H1 (cell line): ENCODE measurements at regions not wholly inside any gene's neighbourhood (a gene's known extent, or its start where the extent isn't known, plus 50 kb on each side); places are given as distances from the start of the nearest gene placed in this dataset.

Source experiments
- BCL11A ChIP-seq, 2 experiments: IDR thresholded peaks; one replicate each; pipeline ENCODE4 v1.6.1; 2011; ENCODE audit warnings: low read depth in 2 of 2, low read length in 2 of 2, mild to moderate bottlenecking in 2 of 2
- E2F6 ChIP-seq: IDR thresholded peaks from 2 replicates; pipeline ENCODE4 v1.6.1; 2012; ENCODE audit warnings: inconsistent platforms
- KDM5A ChIP-seq: fragments of 200-600 bp; IDR thresholded peaks from 2 replicates; pipeline ENCODE4 v1.7.1; 2012; ENCODE audit warnings: mild to moderate bottlenecking, low read length, inconsistent platforms, mixed read lengths
- SP2 ChIP-seq: IDR thresholded peaks from 2 replicates; pipeline ENCODE4 v1.6.1; 2012; ENCODE audit warnings: mild to moderate bottlenecking, low read length, inconsistent platforms

- TF ChIP-seq BCL11A (IDR thresholded peaks at IDR 0.05; ENCODE audit: low read depth in 2 of 2, low read length in 2 of 2): no peak
- TF ChIP-seq SP2: no peak
- TF ChIP-seq E2F6: no peak
- no peak for TF ChIP-seq KDM5A
- TF ChIP-seq, all 59 proteins: peak for 0
Measured at GRCh38 chr13:58488251-58488650, 856.7 kb downstream of the PCDH17 start (continued).
